ENCODE measurements at regions not wholly inside any gene's neighbourhood (a gene's known extent, or its start where the extent isn't known, plus 50 kb on each side); places are given as distances from the start of the nearest gene placed in this dataset.
A peak's percentile ranks its signal among the peaks of the same experiment; 100 is the strongest.

DNA sequence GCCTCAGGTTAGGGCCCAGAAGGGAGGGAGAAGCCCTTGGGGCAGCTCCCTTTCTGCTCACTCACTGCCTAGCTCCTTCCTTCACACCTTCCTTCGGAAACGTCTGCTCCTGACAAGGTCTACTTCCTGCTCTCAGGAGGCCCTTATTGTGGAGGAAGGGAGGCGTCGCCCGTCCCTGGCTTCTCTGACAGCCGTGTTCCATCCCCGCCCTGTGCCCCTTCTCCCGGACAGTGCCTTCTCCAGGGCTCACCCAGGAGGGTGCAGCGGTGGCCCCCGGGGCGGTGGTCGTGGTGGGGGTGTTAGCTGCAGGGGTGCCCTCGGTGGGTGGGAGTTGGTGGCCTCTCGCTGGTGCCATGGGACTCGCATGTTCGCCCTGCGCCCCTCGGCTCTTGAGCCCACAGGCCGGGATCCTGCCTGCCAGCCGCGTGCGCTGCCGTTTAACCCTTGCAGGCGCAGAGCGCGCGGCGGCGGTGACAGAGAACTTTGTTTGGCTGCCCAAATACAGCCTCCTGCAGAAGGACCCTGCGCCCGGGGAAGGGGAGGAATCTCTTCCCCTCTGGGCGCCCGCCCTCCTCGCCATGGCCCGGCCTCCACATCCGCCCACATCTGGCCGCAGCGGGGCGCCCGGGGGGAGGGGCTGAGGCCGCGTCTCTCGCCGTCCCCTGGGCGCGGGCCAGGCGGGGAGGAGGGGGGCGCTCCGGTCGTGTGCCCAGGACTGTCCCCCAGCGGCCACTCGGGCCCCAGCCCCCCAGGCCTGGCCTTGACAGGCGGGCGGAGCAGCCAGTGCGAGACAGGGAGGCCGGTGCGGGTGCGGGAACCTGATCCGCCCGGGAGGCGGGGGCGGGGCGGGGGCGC is 231.9 kb downstream of the SEC14L1 start (continued):
- TF ChIP-seq ETV5 (CRISPR knock-in tag; IDR thresholded peaks at IDR 0.05; ENCODE audit: low read depth) (0 out of 2 replicates have a peak, but pooled peaks have one; percentile 53), BRCA1 (IDR thresholded peaks at IDR 0.05) (no peak), BRCA1 (CRISPR knock-in tag; IDR thresholded peaks at IDR 0.05) (peak; percentile 69; the same call in 1 of the 2 replicates), LEF1 (IDR thresholded peaks at IDR 0.05) (no peak), ZBTB7A (IDR thresholded peaks at IDR 0.05; ENCODE audit: borderline replicate concordance, control insufficient read depth, low read depth, low read length) (peak; percentile 92; the same call in 1 of the 2 replicates), NFIC (IDR thresholded peaks at IDR 0.05) (peak; percentile 80), IRF2 (CRISPR knock-in tag; IDR thresholded peaks at IDR 0.05) (no peak), HDGF (IDR thresholded peaks at IDR 0.05) (peak; percentile 53; the same call in 1 of the 2 replicates), ZNF561 (CRISPR knock-in tag; conservative IDR thresholded peaks at IDR 0.05) (no peak), MTA2 (IDR thresholded peaks at IDR 0.05; ENCODE audit: low read depth) (no peak), SMARCE1 (IDR thresholded peaks at IDR 0.05) (no peak), RBFOX2 (IDR thresholded peaks at IDR 0.05; ENCODE audit: low read depth, low read length) (peak; percentile 52), NCOR1 (IDR thresholded peaks at IDR 0.05) (peak; percentile 24; the same call in 1 of the 2 replicates), RNF2 (IDR thresholded peaks at IDR 0.05) (peak; percentile 38; the same call in 1 of the 2 replicates), DMBX1 (CRISPR knock-in tag; IDR thresholded peaks at IDR 0.05; ENCODE audit: borderline replicate concordance) (0 out of 2 replicates have a peak, but pooled peaks have one; percentile 36), RBM25 (IDR thresholded peaks at IDR 0.05; ENCODE audit: low read depth, low read length, severe bottlenecking) (no peak), ATF1 (CRISPR knock-in tag; IDR thresholded peaks at IDR 0.05) (no peak), ATF1 (tag; IDR thresholded peaks at IDR 0.05) (peak; percentile 46), MXI1 (IDR thresholded peaks at IDR 0.05; ENCODE audit: low read depth, low read length) (0 out of 2 replicates have a peak, but pooled peaks have one; percentile 22)
- TF ChIP-seq, protein P1, sequence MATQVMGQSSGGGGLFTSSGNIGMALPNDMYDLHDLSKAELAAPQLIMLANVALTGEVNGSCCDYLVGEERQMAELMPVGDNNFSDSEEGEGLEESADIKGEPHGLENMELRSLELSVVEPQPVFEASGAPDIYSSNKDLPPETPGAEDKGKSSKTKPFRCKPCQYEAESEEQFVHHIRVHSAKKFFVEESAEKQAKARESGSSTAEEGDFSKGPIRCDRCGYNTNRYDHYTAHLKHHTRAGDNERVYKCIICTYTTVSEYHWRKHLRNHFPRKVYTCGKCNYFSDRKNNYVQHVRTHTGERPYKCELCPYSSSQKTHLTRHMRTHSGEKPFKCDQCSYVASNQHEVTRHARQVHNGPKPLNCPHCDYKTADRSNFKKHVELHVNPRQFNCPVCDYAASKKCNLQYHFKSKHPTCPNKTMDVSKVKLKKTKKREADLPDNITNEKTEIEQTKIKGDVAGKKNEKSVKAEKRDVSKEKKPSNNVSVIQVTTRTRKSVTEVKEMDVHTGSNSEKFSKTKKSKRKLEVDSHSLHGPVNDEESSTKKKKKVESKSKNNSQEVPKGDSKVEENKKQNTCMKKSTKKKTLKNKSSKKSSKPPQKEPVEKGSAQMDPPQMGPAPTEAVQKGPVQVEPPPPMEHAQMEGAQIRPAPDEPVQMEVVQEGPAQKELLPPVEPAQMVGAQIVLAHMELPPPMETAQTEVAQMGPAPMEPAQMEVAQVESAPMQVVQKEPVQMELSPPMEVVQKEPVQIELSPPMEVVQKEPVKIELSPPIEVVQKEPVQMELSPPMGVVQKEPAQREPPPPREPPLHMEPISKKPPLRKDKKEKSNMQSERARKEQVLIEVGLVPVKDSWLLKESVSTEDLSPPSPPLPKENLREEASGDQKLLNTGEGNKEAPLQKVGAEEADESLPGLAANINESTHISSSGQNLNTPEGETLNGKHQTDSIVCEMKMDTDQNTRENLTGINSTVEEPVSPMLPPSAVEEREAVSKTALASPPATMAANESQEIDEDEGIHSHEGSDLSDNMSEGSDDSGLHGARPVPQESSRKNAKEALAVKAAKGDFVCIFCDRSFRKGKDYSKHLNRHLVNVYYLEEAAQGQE (IDR thresholded peaks at IDR 0.05; ENCODE audit: borderline replicate concordance): 0 out of 2 replicates have a peak, but pooled peaks have one; percentile 10
- TF ChIP-seq, protein P1 (CRISPR knock-in tag; IDR thresholded peaks at IDR 0.05; ENCODE audit: low read depth): no peak
